BLaER1 treated with 17β-estradiol and CSF1 and Interleukin-3, amounts not matched to agents 10 nM and 100 nM (cell line): ENCODE measurements at regions not wholly inside any gene's neighbourhood (a gene's known extent, or its start where the extent isn't known, plus 50 kb on each side); places are given as distances from the start of the nearest gene placed in this dataset.
A peak's percentile ranks its signal among the peaks of the same experiment; 100 is the strongest.
"Not testable (repeated sequence)": the region's sequence is repeated elsewhere in the genome, so short reads cannot be mapped to it uniquely, and the experiment has no call there.

Source experiments
- H3K27ac ChIP-seq, 11 experiments: shearing (Covaris generic); formaldehyde crosslinking; 2 replicates each; pipeline ENCODE4 v1.8.1; 2022
- H3K27me3 ChIP-seq, 11 experiments: shearing (Covaris generic); formaldehyde crosslinking; 2 replicates each; pipeline ENCODE4 v1.8.1; 2022
- H3K36me3 ChIP-seq, 11 experiments: shearing (Covaris generic); formaldehyde crosslinking; 2 replicates each; pipeline ENCODE4 v1.8.1; 2022
- H3K4me1 ChIP-seq, 10 experiments: shearing (Covaris generic); formaldehyde crosslinking; 2 replicates each; pipeline ENCODE4 v1.8.1; 2022
- H3K4me2 ChIP-seq, 11 experiments: shearing (Covaris generic); formaldehyde crosslinking; 2 replicates each; pipeline ENCODE4 v1.8.1; 2022
- H3K4me3 ChIP-seq, 10 experiments: shearing (Covaris generic); formaldehyde crosslinking; 2 replicates each; pipeline ENCODE4 v1.8.1; 2022
- H3K9ac ChIP-seq, 11 experiments: shearing (Covaris generic); formaldehyde crosslinking; 2 replicates each; pipeline ENCODE4 v1.8.1; 2022
- H3K9me3 ChIP-seq, 11 experiments: shearing (Covaris generic); formaldehyde crosslinking; replicated peaks in 1 of 11; 2 replicates each; pipeline ENCODE4 v1.8.1; 2022
- H4K20me1 ChIP-seq, 11 experiments: shearing (Covaris generic); formaldehyde crosslinking; 2 replicates each; pipeline ENCODE4 v1.8.1; 2022
- Cebpa-rat ChIP-seq, 11 experiments: shearing (Covaris generic); IDR thresholded peaks; 2 replicates each; pipeline ENCODE4 v1.8.1; 2022

DNA sequence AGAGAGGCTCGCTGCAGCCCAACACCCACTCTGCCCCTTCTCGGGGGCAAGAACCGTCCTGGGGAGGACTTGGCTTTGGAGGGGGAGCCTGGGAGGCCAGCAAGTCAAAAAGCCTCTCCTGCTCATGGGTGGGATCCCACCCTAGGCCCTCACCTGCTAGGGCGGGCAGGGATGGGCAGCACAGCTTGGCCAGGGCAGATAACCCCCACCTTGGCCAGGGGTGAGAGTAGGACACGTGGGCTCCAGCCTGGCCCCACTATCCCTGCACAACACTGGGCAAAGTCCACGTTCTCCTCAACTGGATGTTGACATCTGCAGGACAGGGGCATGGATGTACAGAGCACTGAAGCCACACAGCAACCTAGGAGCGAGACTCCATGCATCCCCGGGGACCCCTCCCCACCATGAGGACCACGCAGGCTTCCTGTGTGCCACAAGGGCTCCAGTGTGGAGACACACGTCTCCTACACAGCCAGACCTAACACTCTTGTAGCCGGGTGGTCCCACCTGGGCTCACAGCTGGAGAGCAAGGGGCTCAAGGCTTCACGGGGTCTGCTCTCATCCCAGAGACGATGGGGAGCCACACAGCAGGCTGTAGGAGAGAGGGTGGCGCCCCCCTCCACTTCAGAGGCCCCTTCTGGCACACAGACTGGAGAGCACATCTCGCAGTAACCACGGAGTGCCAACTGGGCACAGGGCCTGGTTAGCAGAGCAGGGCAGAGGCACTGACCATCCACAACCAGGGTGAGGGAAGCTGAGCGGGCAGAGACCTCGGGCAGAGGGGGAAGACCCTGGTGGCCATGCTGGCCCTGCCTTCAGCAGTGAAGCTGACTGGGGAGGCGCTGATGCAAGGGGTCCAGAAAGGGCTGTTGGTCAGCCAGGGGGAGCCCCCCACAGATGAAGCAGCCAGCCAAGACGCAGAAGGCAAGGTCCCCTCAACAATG lies 171.1 kb downstream of the CRYBB2 start:
- H3K4me3 ChIP-seq = peak overlapping the region in 1 of 10 experiments; percentile 15; a peak in 4 of 20 replicates
- H3K27me3 ChIP-seq = peaks cover 0 to 75% (median 0%) of the 10 kb centered on the region in 11 experiments; a peak in 5 of 22 replicates
- H4K20me1 ChIP-seq = peaks cover 98 to 100% (median 100%) of the 10 kb centered on the region in 11 experiments
- no peak for TF ChIP-seq Cebpa-rat (IDR thresholded peaks at IDR 0.05)
- peak overlapping the region in 4 of 11 experiments; percentile 30 to 56 (median 48); a peak in 6 of 22 replicates for H3K27ac ChIP-seq
- H3K4me2 ChIP-seq = peak overlapping the region; percentile 72 to 91 (median 86)
- peaks cover 0 to 10% (median 0%) of the 10 kb centered on the region in 11 experiments; a peak in 7 of 22 replicates for H3K36me3 ChIP-seq
- H3K9ac ChIP-seq = peak overlapping the region in 4 of 11 experiments; percentile 19 to 59 (median 48); a peak in 6 of 22 replicates
- H3K4me1 ChIP-seq = peaks cover 80 to 98% (median 95%) of the 10 kb centered on the region in 10 experiments
- H3K9me3 ChIP-seq = no peaks in the 10 kb centered on the region

DNA sequence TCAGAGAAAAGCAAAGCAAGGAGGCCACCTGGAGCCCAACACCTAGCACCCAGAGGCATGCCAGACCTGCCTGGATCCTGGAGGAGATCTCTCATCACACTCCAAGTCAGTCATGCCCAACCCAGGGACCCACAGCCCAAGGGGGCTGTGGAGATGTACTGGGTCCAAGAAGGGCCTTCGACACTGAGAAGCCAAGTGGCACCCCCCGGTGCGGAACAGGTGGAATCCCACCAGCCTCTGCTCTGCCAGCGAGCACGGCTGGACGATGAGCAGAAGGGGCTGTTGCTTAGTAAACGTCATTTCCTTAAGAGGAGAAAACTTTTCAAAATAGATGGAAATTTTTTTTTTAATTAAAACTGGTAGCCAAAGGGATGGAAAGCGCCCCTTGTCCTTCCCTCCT lies 171.9 kb upstream of the GRK3 start:
- H3K4me3 ChIP-seq = no peak overlapping the region
- H4K20me1 ChIP-seq = peaks cover 98 to 100% (median 100%) of the 10 kb centered on the region in 11 experiments
- H3K27ac ChIP-seq = no peak overlapping the region
- H3K4me1 ChIP-seq = peaks cover 61 to 98% (median 90%) of the 10 kb centered on the region in 10 experiments
- peaks cover 0 to 17% (median 3%) of the 10 kb centered on the region in 11 experiments; a peak in 7 of 22 replicates for H3K36me3 ChIP-seq
- no peaks in the 10 kb centered on the region for H3K9me3 ChIP-seq
- TF ChIP-seq Cebpa-rat (IDR thresholded peaks at IDR 0.05) = no peak
- H3K9ac ChIP-seq = 0 out of 22 replicates have a peak overlapping the region, but pooled peaks of 2 of the 11 experiments have one; percentile 9 to 14
- peaks cover 0 to 56% (median 0%) of the 10 kb centered on the region in 11 experiments; a peak in 4 of 22 replicates for H3K27me3 ChIP-seq
- H3K4me2 ChIP-seq = peak overlapping the region; percentile 37 to 91 (median 86); a peak in 20 of 22 replicates

DNA sequence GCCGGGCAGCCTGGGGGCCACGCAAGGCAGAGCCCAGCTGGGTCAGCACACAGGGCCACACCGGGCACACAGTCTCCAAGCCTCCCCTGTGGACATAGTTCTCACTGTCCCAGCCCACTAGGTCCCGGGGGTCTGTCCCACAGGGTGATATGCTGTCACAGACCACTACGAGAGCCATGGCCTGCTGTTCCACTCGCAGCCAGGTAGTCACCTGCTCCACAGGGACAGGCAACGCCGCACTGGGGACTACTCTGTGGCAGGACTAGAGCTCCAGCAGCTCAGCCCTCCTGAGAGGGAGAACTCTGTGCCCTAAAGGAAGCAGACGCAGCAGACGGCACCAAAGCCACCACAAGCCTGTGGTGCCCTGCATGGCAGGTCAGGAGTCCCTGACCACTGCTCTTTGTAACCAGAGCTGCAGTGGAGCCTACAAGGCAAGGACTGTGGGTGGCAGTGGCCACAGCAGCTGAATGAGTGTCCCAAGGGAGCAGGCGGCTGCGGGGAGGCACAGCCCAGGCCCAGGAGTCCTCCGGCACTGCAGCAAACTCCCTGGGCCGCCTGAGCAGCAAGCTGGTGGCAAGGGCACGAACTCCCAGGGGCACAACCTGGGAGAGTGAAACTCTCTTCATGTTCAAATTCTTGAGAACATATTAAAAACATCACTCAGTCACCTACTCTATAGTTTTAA lies 171.2 kb upstream of the GRK3 start:
- H3K9ac ChIP-seq = peak overlapping the region in 5 of 11 experiments; percentile 14 to 44 (median 20); a peak in 6 of 22 replicates
- peaks cover 98 to 100% (median 100%) of the 10 kb centered on the region in 11 experiments for H4K20me1 ChIP-seq
- peak overlapping the region in 2 of 11 experiments; percentile 14 to 33; a peak in 1 of 22 replicates for H3K27ac ChIP-seq
- H3K4me1 ChIP-seq = peaks cover 58 to 98% (median 91%) of the 10 kb centered on the region in 10 experiments
- peak overlapping the region; percentile 38 to 91 (median 86) for H3K4me2 ChIP-seq
- H3K9me3 ChIP-seq = no peaks in the 10 kb centered on the region
- H3K27me3 ChIP-seq = peaks cover 0 to 49% (median 0%) of the 10 kb centered on the region in 11 experiments; a peak in 4 of 22 replicates
- peaks cover 0 to 10% (median 0%) of the 10 kb centered on the region in 11 experiments; a peak in 3 of 22 replicates for H3K36me3 ChIP-seq
- H3K4me3 ChIP-seq = no peak overlapping the region
- TF ChIP-seq Cebpa-rat (IDR thresholded peaks at IDR 0.05) = no peak

DNA sequence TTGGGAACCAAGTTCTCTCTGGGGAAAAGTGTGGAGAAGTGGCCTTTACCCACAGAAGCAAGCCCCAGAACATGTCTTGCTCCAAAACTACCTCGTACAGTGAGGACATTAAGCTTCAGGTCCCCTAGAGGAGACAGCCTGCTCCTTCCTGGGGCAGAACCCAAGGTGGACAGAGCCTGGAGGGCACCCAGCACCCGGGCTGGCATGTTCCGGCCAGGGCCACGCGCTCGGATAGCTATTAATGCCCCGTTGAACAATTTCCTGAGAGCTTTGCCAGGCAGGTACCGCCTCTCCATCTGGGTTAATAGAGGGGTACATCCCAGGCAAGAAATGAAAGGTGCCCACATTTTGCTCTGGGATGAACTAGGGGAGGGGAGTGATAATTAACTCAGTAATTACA lies 169.0 kb upstream of the GRK3 start:
- Histone ChIP-seq H3K9ac (no peak overlapping the region; a peak in 1 of 22 replicates), H4K20me1 (peaks cover 98 to 100% (median 100%) of the 10 kb centered on the region in 11 experiments), H3K4me3 (no peak overlapping the region), H3K36me3 (peaks cover 0 to 9% (median 0%) of the 10 kb centered on the region in 11 experiments; a peak in 3 of 22 replicates), H3K27me3 (peaks cover 0 to 37% (median 0%) of the 10 kb centered on the region in 11 experiments; a peak in 4 of 22 replicates), H3K9me3 (no peaks in the 10 kb centered on the region), H3K27ac (no peak overlapping the region), H3K4me2 (peak overlapping the region in 10 of 11 experiments; percentile 1 to 70 (median 52); a peak in 19 of 22 replicates), H3K4me1 (peaks cover 55 to 98% (median 91%) of the 10 kb centered on the region in 10 experiments)
- no peak for TF ChIP-seq Cebpa-rat (IDR thresholded peaks at IDR 0.05)

DNA sequence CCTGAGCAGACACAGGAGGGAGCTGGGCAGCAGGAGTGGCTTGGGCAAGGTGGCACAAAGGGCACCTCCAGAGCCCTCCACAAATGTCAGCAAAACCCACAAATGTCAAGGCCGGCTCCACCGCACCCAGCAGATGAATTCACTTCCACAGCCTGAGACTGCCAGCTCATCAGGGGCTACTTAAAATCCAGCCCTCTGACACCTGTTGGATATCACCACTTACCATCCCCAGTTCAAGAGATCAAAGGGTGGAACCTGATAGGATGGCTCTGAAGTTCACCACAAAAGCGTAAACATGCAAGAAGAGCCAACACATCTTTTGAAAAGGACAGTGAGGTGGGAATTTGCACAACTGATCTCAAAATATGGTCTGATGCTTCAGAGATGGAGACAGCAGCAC lies 168.6 kb upstream of the GRK3 start:
- TF ChIP-seq Cebpa-rat (IDR thresholded peaks at IDR 0.05) = no peak
- Histone ChIP-seq H3K27me3 (peaks cover 0 to 32% (median 0%) of the 10 kb centered on the region in 11 experiments; a peak in 4 of 22 replicates), H3K9me3 (no peaks in the 10 kb centered on the region), H3K4me3 (no peak overlapping the region), H3K36me3 (peaks cover 0 to 9% (median 0%) of the 10 kb centered on the region in 11 experiments; a peak in 3 of 22 replicates), H3K4me2 (peak overlapping the region in 10 of 11 experiments; percentile 1 to 70 (median 52); a peak in 19 of 22 replicates), H3K4me1 (peaks cover 55 to 98% (median 91%) of the 10 kb centered on the region in 10 experiments), H3K9ac (no peak overlapping the region), H3K27ac (no peak overlapping the region), H4K20me1 (peaks cover 98 to 100% (median 100%) of the 10 kb centered on the region in 11 experiments)

DNA sequence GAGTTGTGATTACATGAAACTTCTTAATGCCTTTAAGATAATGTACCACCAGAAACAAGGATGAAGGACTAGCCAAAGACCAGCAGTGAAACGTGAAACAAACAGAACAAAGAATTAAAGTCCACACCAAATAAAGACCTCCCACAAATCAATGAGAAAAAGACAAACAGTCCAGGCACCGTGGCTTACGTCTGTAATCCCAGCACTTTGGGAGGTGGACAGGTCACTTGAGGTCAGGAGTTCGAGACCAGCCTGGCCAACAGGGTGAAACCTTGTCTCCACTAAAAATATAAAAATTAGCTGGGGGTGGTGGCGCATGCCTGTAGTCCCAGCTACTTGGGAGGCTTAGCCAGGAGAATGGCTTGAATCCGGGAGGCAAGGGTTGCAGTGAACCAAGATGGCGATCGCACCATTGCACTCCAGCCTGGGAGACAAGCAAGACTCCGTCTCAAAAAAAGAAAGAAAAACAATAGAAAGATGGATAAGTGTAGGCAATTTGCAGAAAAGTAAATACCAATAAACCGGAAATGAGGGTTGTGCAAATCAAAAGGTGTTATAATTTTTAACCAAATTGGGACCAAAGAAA lies 167.8 kb upstream of the GRK3 start:
- TF ChIP-seq Cebpa-rat (IDR thresholded peaks at IDR 0.05) = no peak
- H3K4me2 ChIP-seq = peak overlapping the region in 8 of 11 experiments; percentile 6 to 65 (median 48); a peak in 10 of 22 replicates
- peaks cover 0 to 25% (median 0%) of the 10 kb centered on the region in 11 experiments; a peak in 4 of 22 replicates for H3K27me3 ChIP-seq
- H3K4me3 ChIP-seq = no peak overlapping the region
- no peaks in the 10 kb centered on the region for H3K9me3 ChIP-seq
- no peak overlapping the region for H3K9ac ChIP-seq
- peaks cover 98 to 100% (median 100%) of the 10 kb centered on the region in 11 experiments for H4K20me1 ChIP-seq
- H3K4me1 ChIP-seq = peaks cover 56 to 98% (median 91%) of the 10 kb centered on the region in 10 experiments
- H3K36me3 ChIP-seq = peaks cover 0 to 9% (median 0%) of the 10 kb centered on the region in 11 experiments; a peak in 3 of 22 replicates
- H3K27ac ChIP-seq = no peak overlapping the region

DNA sequence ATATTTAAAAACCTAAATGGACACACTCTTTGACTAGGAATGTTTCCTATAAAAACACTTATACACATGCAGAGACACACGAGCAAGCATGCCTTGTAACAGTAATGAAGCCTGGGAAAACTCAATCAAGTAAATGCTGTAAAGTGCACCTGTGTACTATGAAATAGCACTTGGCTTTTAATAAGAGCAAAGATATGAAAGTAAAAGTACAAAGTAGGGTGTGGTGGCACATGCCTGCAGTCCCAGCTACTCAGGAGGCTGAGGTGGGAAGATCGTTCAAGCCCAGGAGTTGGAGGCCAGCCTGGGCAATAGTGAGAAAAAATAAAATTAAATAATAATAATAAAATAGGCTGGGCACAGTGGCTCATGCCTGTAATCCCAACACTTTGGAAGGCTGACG lies 166.9 kb upstream of the GRK3 start:
- H3K4me1 ChIP-seq = peaks cover 56 to 98% (median 91%) of the 10 kb centered on the region in 10 experiments
- no peak overlapping the region; a peak in 1 of 22 replicates for H3K27ac ChIP-seq
- peaks cover 98 to 100% (median 100%) of the 10 kb centered on the region in 11 experiments for H4K20me1 ChIP-seq
- peaks cover 0 to 16% (median 0%) of the 10 kb centered on the region in 11 experiments; a peak in 4 of 22 replicates for H3K27me3 ChIP-seq
- no peak overlapping the region for H3K4me3 ChIP-seq
- H3K9me3 ChIP-seq = no peaks in the 10 kb centered on the region
- TF ChIP-seq Cebpa-rat (IDR thresholded peaks at IDR 0.05) = no peak
- H3K36me3 ChIP-seq = peaks cover 0 to 9% (median 0%) of the 10 kb centered on the region in 11 experiments; a peak in 2 of 22 replicates
- peak overlapping the region in 10 of 11 experiments; percentile 43 to 99 (median 76); a peak in 16 of 22 replicates for H3K4me2 ChIP-seq
- no peak overlapping the region for H3K9ac ChIP-seq

DNA sequence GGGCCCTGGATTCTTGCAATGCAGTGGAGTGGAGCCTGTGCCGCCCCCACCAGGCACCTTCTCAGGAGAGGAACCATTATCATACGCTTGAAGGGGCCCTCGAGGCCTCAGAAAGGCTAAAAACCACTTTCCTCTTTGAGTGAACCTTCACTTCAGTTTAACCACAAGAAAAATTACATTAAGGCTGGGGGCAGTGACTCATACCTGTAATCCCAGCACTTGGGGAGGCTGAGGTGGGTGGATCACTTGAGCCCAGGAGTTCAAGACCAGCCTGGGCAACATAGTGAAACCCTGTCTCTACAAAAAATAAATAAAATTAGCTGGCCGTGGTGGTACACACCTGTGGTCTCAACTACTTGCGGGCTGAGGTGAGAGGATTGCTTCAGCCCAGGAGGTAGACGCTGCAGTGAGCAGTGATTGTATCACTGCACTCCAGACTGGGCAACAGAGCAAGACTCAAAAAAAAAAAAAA lies 165.8 kb upstream of the GRK3 start:
- H4K20me1 ChIP-seq = peaks cover 90 to 100% (median 98%) of the 10 kb centered on the region in 11 experiments

More for the DNA sequence above, 165.8 kb upstream of the GRK3 start:
- Histone ChIP-seq H3K4me1 (peaks cover 57 to 95% (median 91%) of the 10 kb centered on the region in 10 experiments), H3K27ac (peak overlapping the region in 3 of 11 experiments; percentile 10 to 36 (median 26); a peak in 1 of 22 replicates), H3K9ac (peak overlapping the region in 1 of 11 experiments; percentile 0; a peak in 1 of 22 replicates), H3K4me2 (peak overlapping the region; percentile 43 to 99 (median 74))
- not testable (repeated sequence) for H3K36me3 ChIP-seq, H3K27me3 ChIP-seq, H3K4me3 ChIP-seq, H3K9me3 ChIP-seq
